Neuron (in vitro differentiated cells): ENCODE measurements at regions not wholly inside any gene's neighbourhood (a gene's known extent, or its start where the extent isn't known, plus 50 kb on each side); places are given as distances from the start of the nearest gene placed in this dataset.
"Not testable (repeated sequence)": the region's sequence is repeated elsewhere in the genome, so short reads cannot be mapped to it uniquely, and the experiment has no call there.

Experiments used
- H2AFZ ChIP-seq: one replicate; pipeline ENCODE4 v1.6.1; 2013; ENCODE audit warnings: low read depth, mild to moderate bottlenecking, inconsistent platforms, low read length, moderate library complexity
- H3K27me3 ChIP-seq: one replicate; pipeline ENCODE4 v1.6.1; 2013; ENCODE audit warnings: low read length; ENCODE audit not compliant: insufficient read depth
- H3K36me3 ChIP-seq: one replicate; pipeline ENCODE4 v1.6.1; 2013; ENCODE audit warnings: low read length; ENCODE audit not compliant: insufficient read depth
- H3K4me1 ChIP-seq: one replicate; pipeline ENCODE4 v1.6.1; 2013; ENCODE audit warnings: low read length; ENCODE audit not compliant: insufficient read depth
- H3K4me3 ChIP-seq: 2 replicates; pipeline ENCODE4 v1.5.1; 2013; ENCODE audit warnings: mild to moderate bottlenecking, low read length, moderate library complexity
- H3K9me3 ChIP-seq: one replicate; pipeline ENCODE4 v1.6.1; 2013; ENCODE audit warnings: low read length

GRCh38 chr2:35580956-35581355 is 774.6 kb upstream of the CRIM1 start:
- H3K36me3 ChIP-seq: no peaks in the 10 kb centered on the region
- H3K9me3 ChIP-seq: no peaks in the 10 kb centered on the region
- no peak overlapping the region for H3K4me3 ChIP-seq
- no peaks in the 10 kb centered on the region for H3K27me3 ChIP-seq
- no peak overlapping the region for H2AFZ ChIP-seq
- no peaks in the 10 kb centered on the region for H3K4me1 ChIP-seq

DNA sequence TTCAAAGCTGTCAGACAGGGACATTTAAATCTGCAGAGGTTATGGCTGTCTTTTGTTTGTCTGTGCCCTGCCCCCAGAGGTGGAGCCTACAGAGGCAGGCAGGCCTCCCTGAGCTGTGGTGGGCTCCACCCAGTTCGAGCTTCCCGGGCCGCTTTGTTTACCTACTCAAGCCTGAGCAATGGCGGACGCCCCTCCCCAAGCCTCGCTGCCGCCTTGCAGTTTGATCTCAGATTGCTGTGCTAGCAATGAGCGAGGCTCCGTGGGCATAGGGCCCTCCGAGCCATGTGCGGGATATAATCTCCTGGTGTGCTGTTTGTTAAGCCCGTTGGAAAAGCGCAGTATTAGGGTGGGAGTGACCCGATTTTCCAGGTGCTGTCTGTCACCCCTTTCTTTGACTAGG is 787.0 kb upstream of the CRIM1 start:
- H3K27me3 ChIP-seq, H3K4me3 ChIP-seq, H3K4me1 ChIP-seq, H2AFZ ChIP-seq, H3K9me3 ChIP-seq, H3K36me3 ChIP-seq: not testable (repeated sequence)

DNA sequence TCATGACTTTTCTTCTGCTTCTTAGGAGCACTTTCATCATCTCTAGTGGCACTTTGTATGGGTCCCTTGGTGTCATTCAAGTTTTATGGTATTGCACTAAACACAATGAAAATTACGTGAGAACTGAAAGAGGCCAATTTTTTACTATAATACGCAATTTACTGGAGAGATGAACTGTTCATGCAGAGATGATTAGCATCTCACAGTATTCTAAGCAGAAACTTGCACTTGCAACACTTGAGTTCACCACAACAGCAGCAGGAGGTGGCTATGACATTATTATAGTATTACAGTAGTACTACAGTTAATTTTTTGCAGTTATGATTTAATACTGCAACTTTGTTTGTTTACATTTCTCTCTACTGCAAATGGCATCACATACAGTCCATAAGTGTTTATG is 793.1 kb upstream of the CRIM1 start:
- Histone ChIP-seq H2AFZ (no peak overlapping the region), H3K36me3 (no peaks in the 10 kb centered on the region), H3K4me1 (no peaks in the 10 kb centered on the region), H3K27me3 (no peaks in the 10 kb centered on the region), H3K9me3 (no peaks in the 10 kb centered on the region), H3K4me3 (no peak overlapping the region)

DNA sequence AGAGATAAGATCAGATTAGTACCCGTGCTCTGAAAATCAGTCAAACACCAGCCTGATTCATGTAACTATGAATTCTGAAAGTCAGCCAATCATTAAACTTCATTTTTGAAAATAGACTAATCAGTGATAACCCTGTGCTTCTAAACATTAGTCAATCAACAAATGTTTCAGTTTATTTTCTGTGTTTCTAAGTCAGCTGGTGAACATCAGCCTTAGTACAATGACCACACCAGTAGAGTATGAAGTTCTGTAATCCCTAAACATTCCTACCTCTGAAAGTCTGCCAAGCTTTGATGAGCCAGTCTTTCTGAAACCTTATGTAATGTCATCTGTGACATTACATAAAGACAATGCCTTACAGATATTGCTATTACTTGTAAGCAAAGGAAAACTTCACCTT is 807.4 kb upstream of the CRIM1 start:
- Histone ChIP-seq H3K4me1 (no peaks in the 10 kb centered on the region), H3K36me3 (no peaks in the 10 kb centered on the region), H3K27me3 (no peaks in the 10 kb centered on the region), H3K9me3 (no peaks in the 10 kb centered on the region), H2AFZ (no peak overlapping the region), H3K4me3 (no peak overlapping the region)

DNA sequence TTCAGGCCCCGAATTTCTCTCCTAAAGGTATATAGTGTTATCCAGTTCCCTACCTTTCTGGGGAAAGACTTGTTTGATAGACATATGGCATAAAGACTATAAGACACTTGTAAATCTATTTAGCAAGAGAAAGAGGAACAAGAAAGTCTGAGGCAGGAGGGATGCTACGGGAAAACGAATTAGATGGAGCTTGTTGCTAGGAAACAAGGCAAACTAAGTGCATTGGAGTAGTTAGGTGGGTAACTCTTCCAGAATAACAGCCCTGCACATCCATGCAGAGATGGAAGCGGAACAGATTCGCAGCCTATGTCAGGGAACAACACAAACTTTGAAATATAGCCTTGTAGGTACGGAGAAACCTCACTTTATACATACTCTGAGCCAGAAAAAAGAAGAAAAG is 810.3 kb upstream of the CRIM1 start:
- Histone ChIP-seq H2AFZ (no peak overlapping the region), H3K9me3 (no peaks in the 10 kb centered on the region), H3K4me3 (no peak overlapping the region), H3K36me3 (no peaks in the 10 kb centered on the region), H3K4me1 (no peaks in the 10 kb centered on the region), H3K27me3 (no peaks in the 10 kb centered on the region)

GRCh38 chr2:35538796-35539195 is 816.8 kb upstream of the CRIM1 start:
- Histone ChIP-seq H3K9me3 (no peaks in the 10 kb centered on the region), H3K36me3 (no peaks in the 10 kb centered on the region), H3K27me3 (no peaks in the 10 kb centered on the region), H3K4me1 (no peaks in the 10 kb centered on the region), H2AFZ (no peak overlapping the region), H3K4me3 (no peak overlapping the region)

GRCh38 chr2:35530615-35531135 is 824.9 kb upstream of the CRIM1 start:
- Histone ChIP-seq H3K9me3 (no peaks in the 10 kb centered on the region), H3K27me3 (no peaks in the 10 kb centered on the region), H3K36me3 (no peaks in the 10 kb centered on the region), H2AFZ (no peak overlapping the region), H3K4me3 (no peak overlapping the region), H3K4me1 (no peaks in the 10 kb centered on the region)

GRCh38 chr2:35526741-35527140 is 828.8 kb upstream of the CRIM1 start:
- no peaks in the 10 kb centered on the region for H3K9me3 ChIP-seq

DNA sequence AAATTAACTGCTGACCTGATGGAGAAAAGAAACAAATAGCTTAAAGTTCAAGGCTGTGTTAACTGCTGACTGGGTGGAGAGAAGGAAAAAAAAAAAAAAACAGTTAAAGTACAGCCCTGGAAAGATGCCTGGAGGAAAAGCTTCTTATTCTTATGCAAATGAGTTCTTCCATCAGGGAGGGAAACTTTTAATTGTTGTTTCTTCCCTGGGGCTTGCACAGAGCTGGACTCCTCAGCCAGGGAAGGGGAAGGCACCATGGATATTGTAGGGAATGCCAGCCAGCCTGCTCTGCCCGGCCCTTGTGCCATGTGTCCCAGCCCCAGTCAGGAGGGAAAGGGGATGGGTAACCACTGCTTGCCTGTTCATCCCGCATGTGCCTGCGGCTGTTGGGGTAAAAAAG is 833.1 kb upstream of the CRIM1 start:
- Histone ChIP-seq H3K9me3 (no peaks in the 10 kb centered on the region), H3K27me3 (no peaks in the 10 kb centered on the region), H3K36me3 (no peaks in the 10 kb centered on the region), H3K4me3 (no peak overlapping the region), H3K4me1 (no peaks in the 10 kb centered on the region), H2AFZ (no peak overlapping the region)

More at GRCh38 chr2:35526741-35527140, 828.8 kb upstream of the CRIM1 start:
- Histone ChIP-seq H2AFZ (no peak overlapping the region), H3K27me3 (no peaks in the 10 kb centered on the region), H3K4me1 (no peaks in the 10 kb centered on the region), H3K4me3 (no peak overlapping the region), H3K36me3 (no peaks in the 10 kb centered on the region)

- Histone ChIP-seq H3K9me3 (no peaks in the 10 kb centered on the region), H3K4me3 (no peak overlapping the region), H2AFZ (no peak overlapping the region), H3K27me3 (no peaks in the 10 kb centered on the region), H3K4me1 (no peaks in the 10 kb centered on the region), H3K36me3 (no peaks in the 10 kb centered on the region)
Measured at GRCh38 chr2:35510636-35511035, 844.9 kb upstream of the CRIM1 start.

DNA sequence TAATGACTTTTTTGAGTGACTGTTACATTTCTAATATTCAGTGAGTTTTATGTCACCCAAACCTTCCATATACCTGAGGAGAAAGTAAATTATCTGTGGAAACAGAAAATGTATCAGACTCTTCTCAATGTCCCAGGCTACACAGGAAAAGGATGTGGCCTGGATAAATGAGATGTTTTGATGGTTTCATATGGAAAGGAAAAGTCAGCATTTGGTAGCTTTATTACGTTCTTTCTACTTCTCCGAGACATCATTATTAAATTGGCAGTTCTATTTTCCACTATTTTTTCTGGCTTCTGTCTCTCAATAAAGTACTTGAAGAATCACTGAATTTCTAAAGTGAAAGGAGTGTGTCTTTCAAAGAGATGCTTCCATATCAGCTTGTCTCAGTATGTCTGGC is 847.0 kb upstream of the CRIM1 start:
- H2AFZ ChIP-seq: no peak overlapping the region
- H3K27me3 ChIP-seq: no peaks in the 10 kb centered on the region
- H3K4me1 ChIP-seq: no peaks in the 10 kb centered on the region
- H3K4me3 ChIP-seq: no peak overlapping the region
- no peaks in the 10 kb centered on the region for H3K36me3 ChIP-seq
- H3K9me3 ChIP-seq: no peaks in the 10 kb centered on the region

GRCh38 chr2:35504419-35504818 is 851.2 kb upstream of the CRIM1 start:
- no peaks in the 10 kb centered on the region for H3K27me3 ChIP-seq
- no peaks in the 10 kb centered on the region for H3K36me3 ChIP-seq
- H3K4me1 ChIP-seq: no peaks in the 10 kb centered on the region
- no peak overlapping the region for H2AFZ ChIP-seq
- H3K4me3 ChIP-seq: no peak overlapping the region
- no peaks in the 10 kb centered on the region for H3K9me3 ChIP-seq

DNA sequence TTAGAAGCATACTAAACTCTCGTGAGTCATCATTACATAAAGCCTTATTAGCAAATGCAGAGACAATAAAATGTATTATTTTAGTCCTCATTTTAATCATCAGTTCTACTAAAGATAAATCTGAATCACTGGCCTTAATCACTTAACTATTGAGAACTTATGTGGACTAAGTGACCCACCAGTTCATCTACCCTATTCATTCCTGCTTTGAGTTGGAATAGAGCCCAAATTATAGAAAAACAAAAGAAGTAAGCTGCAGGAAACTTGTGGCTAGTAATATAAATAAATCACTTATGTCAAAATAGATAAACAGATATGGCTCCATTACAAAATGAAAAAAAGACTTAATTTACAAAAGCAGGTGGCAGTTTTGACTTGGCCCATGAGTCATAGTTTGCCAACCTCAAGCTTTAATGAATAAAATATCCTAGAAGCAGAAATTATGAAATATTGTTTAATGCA is 851.8 kb upstream of the CRIM1 start:
- Histone ChIP-seq H3K4me3 (no peak overlapping the region), H3K36me3 (no peaks in the 10 kb centered on the region)

GRCh38 chr2:35503311-35503710 is 852.3 kb upstream of the CRIM1 start:
- H3K4me3 ChIP-seq: no peak overlapping the region
- no peaks in the 10 kb centered on the region for H3K9me3 ChIP-seq
- H3K27me3 ChIP-seq: no peaks in the 10 kb centered on the region
- no peaks in the 10 kb centered on the region for H3K4me1 ChIP-seq
- no peak overlapping the region for H2AFZ ChIP-seq
- H3K36me3 ChIP-seq: no peaks in the 10 kb centered on the region

More for the DNA sequence above, 851.8 kb upstream of the CRIM1 start:
- no peaks in the 10 kb centered on the region for H3K9me3 ChIP-seq
- no peaks in the 10 kb centered on the region for H3K27me3 ChIP-seq
- H3K4me1 ChIP-seq: no peaks in the 10 kb centered on the region
- H2AFZ ChIP-seq: no peak overlapping the region
